GM18511 (cell line): ENCODE measurements at regions not wholly inside any gene's neighbourhood (a gene's known extent, or its start where the extent isn't known, plus 50 kb on each side); places are given as distances from the start of the nearest gene placed in this dataset.

Experiments
- ATAC-seq: cut with Tn5 transposase; IDR thresholded peaks from one replicate; pipeline ENCODE4 v1.9.1; 2021; ENCODE audit warnings: mild to moderate bottlenecking, moderate library complexity; ENCODE audit not compliant: unreplicated experiment

DNA sequence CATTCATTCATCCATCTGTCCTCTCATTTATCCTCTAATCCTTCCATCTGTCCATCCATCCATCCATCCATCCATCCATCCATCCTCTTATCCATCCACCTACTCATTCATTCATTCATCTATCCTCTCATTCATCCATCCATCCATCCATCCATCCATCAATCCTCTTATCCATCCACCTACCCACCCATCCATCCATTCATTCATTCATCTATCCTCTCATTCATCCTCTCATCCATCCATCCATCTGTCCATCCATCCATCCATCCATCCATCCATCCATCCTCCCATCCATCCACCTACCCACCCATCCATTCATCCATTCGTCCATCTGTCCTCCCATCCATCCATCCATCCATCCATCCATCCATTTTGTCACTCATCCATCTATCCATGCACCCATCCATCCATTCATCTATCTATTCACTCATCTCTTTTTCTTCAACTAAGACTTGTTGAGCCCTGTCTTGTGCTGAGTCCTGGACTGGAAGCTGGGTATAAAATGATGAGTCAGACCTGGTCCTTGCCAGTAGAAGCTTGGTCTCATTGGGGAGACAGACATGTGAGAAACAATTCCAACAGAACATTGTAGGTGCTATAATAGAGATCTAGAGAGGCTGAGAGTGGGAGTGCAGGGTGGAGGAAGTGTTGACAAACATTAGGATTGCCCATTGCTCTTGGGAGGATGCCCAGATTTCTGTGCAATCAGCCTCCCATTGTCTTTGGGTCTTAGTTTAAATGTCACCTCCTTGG is 55.0 kb upstream of the IER5L start:
- no peak for ATAC-seq

DNA sequence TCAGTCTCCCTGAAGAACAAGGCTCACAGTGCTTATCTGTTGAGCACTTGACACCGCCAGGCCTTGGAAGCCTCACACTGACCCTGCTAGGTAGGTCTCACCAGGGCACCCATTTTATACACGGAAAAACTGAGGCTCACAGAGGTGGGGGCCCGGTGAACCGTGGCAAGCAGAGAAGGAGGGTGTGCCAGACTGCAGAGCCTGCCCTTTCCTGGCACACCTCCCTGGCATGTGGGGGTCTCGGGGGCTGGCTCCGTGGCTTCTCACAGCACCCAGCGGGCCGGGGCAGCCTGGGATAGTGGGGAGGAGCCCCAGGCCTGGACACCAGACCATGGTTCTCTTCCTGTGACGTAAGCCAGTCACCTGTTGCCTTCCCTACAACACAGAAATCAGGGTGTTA is 53.7 kb upstream of the IER5L start:
- no peak for ATAC-seq

DNA sequence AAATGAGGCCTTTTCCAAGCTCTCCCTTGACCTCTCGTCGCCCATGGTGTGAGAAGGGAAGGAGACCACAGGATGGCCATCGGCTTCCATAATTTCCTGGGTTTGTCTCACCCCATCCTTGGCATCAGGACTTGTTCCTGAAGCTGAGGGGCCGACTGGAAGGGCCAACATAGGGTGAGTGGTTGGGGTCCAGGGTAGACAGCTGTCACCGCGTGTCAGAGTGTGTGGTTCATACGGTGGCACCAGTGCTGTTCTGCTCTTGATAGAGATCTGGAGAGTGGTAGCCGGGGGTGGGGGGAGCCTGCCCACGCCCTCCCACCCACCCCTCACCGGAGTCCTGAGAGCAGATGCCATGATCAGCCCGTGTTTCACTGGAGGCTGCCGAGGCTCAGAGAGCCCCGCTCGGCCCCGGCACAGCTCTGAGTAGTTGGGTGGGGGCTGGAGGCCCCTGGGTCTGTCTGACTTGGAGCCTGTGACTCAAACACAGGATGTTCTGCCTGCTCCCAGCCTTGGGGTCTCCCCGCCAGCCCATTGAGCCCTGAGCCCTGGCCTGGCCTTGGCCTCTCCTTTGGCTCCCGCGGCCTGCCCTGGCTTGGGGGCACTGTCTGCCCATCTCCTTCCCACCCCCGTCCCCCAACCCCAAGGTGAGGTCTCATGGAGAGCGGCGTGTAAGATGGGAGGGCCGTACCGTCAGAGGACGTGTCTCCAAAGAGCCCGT is 53.1 kb upstream of the IER5L start:
- no peak for ATAC-seq

DNA sequence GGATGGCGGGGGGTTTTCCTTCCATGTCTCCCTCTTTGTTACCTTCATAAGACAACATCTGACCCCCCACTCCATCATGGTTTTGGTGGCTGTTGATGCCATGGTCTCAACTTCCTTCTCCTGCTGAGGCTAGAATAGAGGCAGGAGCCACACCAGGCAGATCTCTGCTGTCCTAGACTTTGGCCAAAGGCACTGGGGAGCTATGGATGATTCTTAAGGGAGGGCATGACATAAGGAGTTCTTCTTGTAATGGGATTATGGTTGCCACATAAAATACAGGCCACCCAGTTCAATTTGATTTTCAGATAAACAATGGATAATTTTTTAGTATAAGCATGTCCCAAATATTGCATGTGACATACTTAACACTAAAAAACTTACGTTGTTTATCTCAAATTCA is 52.2 kb upstream of the IER5L start:
- no peak for ATAC-seq
